GM23248 (cell line): ENCODE measurements at regions not wholly inside any gene's neighbourhood (a gene's known extent, or its start where the extent isn't known, plus 50 kb on each side); places are given as distances from the start of the nearest gene placed in this dataset.

Experiments
- DNase-seq: peaks from one replicate; pipeline ENCODE4 v3.0.0-alpha.2; 2015
- H2AFZ ChIP-seq: fragments of 200-600 bp; sonication (generic); 2 replicates; pipeline ENCODE4 v1.6.1; 2016; ENCODE audit warnings: antibody characterized with exemption
- H3F3A ChIP-seq: fragments of 200-600 bp; sonication (generic); 2 replicates; pipeline ENCODE4 v1.6.1; 2016; ENCODE audit warnings: mild to moderate bottlenecking, antibody characterized with exemption, mixed run types; ENCODE audit not compliant: insufficient read depth
- H3K27ac ChIP-seq: fragments of 200-600 bp; sonication (generic); 2 replicates; pipeline ENCODE4 v1.5.1; 2016; ENCODE audit warnings: mild to moderate bottlenecking
- H3K27me3 ChIP-seq: fragments of 200-600 bp; sonication (generic); replicated peaks from 2 replicates; pipeline ENCODE4 v1.6.1; 2016; ENCODE audit warnings: mild to moderate bottlenecking; ENCODE audit not compliant: insufficient read depth
- H3K36me3 ChIP-seq: fragments of 200-600 bp; sonication (generic); 2 replicates; pipeline ENCODE4 v1.6.1; 2016; ENCODE audit warnings: low read depth, mild to moderate bottlenecking
- H3K4me1 ChIP-seq: fragments of 200-600 bp; sonication (generic); 2 replicates; pipeline ENCODE4 v1.6.1; 2016; ENCODE audit warnings: mild to moderate bottlenecking; ENCODE audit not compliant: insufficient read depth
- H3K4me2 ChIP-seq: fragments of 200-600 bp; sonication (generic); one replicate; pipeline ENCODE4 v1.6.1; 2016; ENCODE audit warnings: mild to moderate bottlenecking; ENCODE audit not compliant: unreplicated experiment
- H3K4me3 ChIP-seq: fragments of 200-600 bp; sonication (generic); 2 replicates; pipeline ENCODE4 v1.5.1; 2016; ENCODE audit warnings: mild to moderate bottlenecking
- H3K79me2 ChIP-seq: fragments of 200-600 bp; sonication (generic); 2 replicates; pipeline ENCODE4 v1.6.1; 2016; ENCODE audit warnings: mild to moderate bottlenecking; ENCODE audit not compliant: insufficient read depth
- H3K9ac ChIP-seq: fragments of 200-600 bp; sonication (generic); 2 replicates; pipeline ENCODE4 v1.6.1; 2016; ENCODE audit warnings: mild to moderate bottlenecking
- H3K9me2 ChIP-seq: fragments of 200-600 bp; sonication (generic); 2 replicates; pipeline ENCODE4 v1.6.1; 2016; ENCODE audit warnings: mixed run types, mild to moderate bottlenecking, moderate library complexity; ENCODE audit not compliant: insufficient read depth
- H3K9me3 ChIP-seq: fragments of 200-600 bp; sonication (generic); one replicate; pipeline ENCODE4 v1.6.1; 2017; ENCODE audit warnings: low read depth
- H4K20me1 ChIP-seq: fragments of 200-600 bp; sonication (generic); 2 replicates; pipeline ENCODE4 v1.6.0; 2016; ENCODE audit not compliant: insufficient read depth
- EZH2 ChIP-seq: fragments of 200-600 bp; sonication (generic); IDR thresholded peaks from 2 replicates; pipeline ENCODE4 v1.6.1; 2018; ENCODE audit warnings: antibody characterized with exemption, mild to moderate bottlenecking; ENCODE audit not compliant: insufficient read depth, poor library complexity, severe bottlenecking
- EZH2phosphoT487 ChIP-seq: fragments of 200-600 bp; sonication (generic); IDR thresholded peaks from 2 replicates; pipeline ENCODE4 v1.6.1; 2018; ENCODE audit warnings: antibody characterized with exemption, moderate library complexity, mild to moderate bottlenecking, low read depth; ENCODE audit not compliant: insufficient read depth
- WGBS, 2 experiments: methylation state at CpG; one replicate each; pipeline ENCODE4 v1.1.6; 2015 to 2017; ENCODE audit warnings: low lambda C conversion rate in 2 of 2, low coverage in 1 of 2; ENCODE audit errors: missing lambda C conversion rate in 2 of 2; 5-methylcytosine and 5-hydroxymethylcytosine counted together
- in situ Hi-C: fragments of 300-500 bp; cut with MboI; formaldehyde crosslinking; loops from 2 replicates; pipeline ENCODE4 v1.15.0; 2020

DNA sequence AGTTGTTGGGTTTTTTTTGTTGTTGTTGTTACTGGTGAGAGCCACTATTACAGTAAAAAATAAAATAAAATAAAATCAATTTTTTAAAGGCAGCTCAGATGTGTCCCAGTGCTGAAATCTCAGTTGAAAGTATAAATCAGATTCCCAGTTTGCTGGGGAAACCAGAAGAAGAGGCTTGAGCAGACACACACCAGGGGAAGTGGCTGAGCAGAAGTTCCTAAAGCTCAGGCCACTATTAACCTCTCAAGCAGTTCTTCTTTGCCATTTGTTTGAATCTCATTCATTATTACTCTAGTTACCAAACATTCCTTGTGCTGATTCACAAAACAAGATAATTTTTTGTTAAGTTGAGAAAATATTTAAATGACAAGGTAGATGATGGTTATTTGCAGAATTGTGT lies 70.9 kb upstream of the ZSWIM6 start:
- H3K4me3 ChIP-seq = no peak overlapping the region
- TF ChIP-seq EZH2 (no peak), EZH2phosphoT487 (no peak)
- H4K20me1 ChIP-seq = no peaks in the 10 kb centered on the region
- in situ Hi-C loops = no loop called here
- no peaks in the 10 kb centered on the region; the same call in none of the 2 replicates for H3K27me3 ChIP-seq
- H3K9me3 ChIP-seq = no peaks in the 10 kb centered on the region
- H3K9me2 ChIP-seq = no peaks in the 10 kb centered on the region
- no peak overlapping the region for H3K9ac ChIP-seq
- no peak overlapping the region for H2AFZ ChIP-seq
- H3K27ac ChIP-seq = no peak overlapping the region
- DNase-seq = no peak
- H3F3A ChIP-seq = no peaks in the 10 kb centered on the region
- no peaks in the 10 kb centered on the region for H3K4me1 ChIP-seq
- H3K36me3 ChIP-seq = no peaks in the 10 kb centered on the region
- no peaks in the 10 kb centered on the region for H3K79me2 ChIP-seq
- no peak overlapping the region for H3K4me2 ChIP-seq

DNA sequence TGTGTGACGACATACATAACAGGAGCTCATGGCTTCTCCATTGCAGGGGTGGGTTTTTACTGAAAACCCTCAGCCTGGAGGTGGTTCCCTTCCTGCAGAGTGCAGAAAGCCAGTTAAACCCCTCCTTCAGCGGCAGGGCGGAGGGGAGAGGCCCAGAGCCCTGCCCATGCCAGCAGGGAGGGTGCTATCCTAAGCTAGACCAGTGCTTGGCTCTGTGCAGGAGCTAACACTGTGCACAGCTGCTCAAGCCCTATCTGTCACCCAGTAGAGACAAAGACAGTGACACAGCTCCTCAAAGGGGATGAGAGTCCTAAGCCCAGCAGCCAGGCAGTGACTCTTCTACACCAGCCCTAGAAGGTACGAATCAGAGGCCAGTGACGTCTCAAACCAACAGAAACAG lies 70.0 kb upstream of the ZSWIM6 start:
- Histone ChIP-seq H3K9me3 (no peaks in the 10 kb centered on the region), H4K20me1 (no peaks in the 10 kb centered on the region), H3K9ac (no peak overlapping the region), H3K79me2 (no peaks in the 10 kb centered on the region), H3K4me2 (no peak overlapping the region), H3K9me2 (no peaks in the 10 kb centered on the region), H3K27ac (no peak overlapping the region), H2AFZ (no peak overlapping the region), H3K27me3 (no peaks in the 10 kb centered on the region; the same call in 1 of the 2 replicates), H3F3A (no peaks in the 10 kb centered on the region), H3K36me3 (no peaks in the 10 kb centered on the region), H3K4me3 (no peak overlapping the region), H3K4me1 (no peaks in the 10 kb centered on the region)
- no peak for DNase-seq
- in situ Hi-C loops = no loop called here
- TF ChIP-seq EZH2 (no peak), EZH2phosphoT487 (no peak)
- 83% methylated on average over 5 of the region's 5 CpGs for WGBS, 2 experiments

DNA sequence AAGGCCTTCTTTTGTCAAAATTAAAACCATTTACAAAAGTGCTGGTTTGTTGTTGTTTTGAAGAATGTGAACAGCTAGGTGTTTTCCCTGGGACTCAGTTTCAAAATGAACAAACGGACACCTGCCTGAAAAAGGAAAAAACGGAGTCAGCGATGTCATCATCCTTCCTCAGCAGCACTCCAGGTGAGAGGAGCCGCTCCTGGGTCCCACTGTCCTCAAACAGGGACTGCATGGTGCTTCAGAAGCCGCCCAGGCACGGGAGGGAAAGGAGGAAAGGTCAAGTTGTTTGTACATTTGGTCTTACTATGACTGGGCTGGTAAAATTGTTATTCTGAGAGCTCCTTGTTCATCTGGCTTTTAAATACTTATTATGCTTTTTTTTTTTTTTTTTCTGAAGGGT lies 69.0 kb upstream of the ZSWIM6 start:
- Histone ChIP-seq H3K36me3 (no peaks in the 10 kb centered on the region), H3K9ac (no peak overlapping the region), H3K9me2 (no peaks in the 10 kb centered on the region), H3K27ac (no peak overlapping the region), H3K4me2 (no peak overlapping the region), H3K9me3 (no peaks in the 10 kb centered on the region), H3K4me3 (no peak overlapping the region), H3K27me3 (no peaks in the 10 kb centered on the region; the same call in 1 of the 2 replicates), H4K20me1 (no peaks in the 10 kb centered on the region), H3K4me1 (no peaks in the 10 kb centered on the region), H3F3A (no peaks in the 10 kb centered on the region), H2AFZ (no peak overlapping the region), H3K79me2 (no peaks in the 10 kb centered on the region)
- in situ Hi-C loops = no loop called here
- TF ChIP-seq EZH2phosphoT487 = no peak
- TF ChIP-seq EZH2 = no peak
- WGBS, 2 experiments = 71 to 76% methylated on average over 6 of the region's 6 CpGs
- DNase-seq = no peak

DNA sequence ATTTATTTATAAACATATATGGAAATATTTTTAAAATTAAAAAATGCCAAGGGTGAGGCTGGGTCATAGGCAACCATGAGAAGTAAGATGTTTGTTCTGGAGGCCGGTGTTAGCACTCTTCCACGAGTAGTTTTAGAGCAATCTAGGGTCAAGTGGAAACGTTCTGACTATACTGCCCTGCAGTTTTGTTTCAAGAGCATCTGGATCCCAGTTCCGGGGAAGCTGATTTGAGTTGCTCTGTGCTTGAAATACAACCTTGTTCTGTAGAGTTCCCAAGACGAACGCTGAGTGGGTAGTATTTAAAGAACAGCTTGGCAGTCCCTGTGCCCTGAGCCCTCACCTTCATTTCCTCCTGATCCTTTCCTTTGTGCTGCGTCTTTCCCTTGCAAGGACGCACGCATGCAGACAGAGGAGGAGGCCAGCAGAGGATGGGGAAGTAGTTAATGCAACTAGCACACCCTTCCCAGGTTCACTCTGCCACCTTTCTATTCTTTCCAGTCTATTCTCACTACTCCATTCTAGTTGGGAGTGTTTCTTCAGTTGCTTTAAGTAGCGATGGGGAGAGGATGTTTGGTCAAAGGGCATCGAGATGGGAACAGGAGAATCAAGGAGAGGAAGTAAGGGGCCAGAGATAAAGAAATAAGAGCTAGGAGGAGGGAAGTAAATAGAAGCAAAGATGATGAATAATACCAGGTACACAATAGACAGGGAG lies 68.3 kb upstream of the ZSWIM6 start:
- no peaks in the 10 kb centered on the region for H3K9me2 ChIP-seq
- H3K27me3 ChIP-seq = no peaks in the 10 kb centered on the region
- DNase-seq = no peak
- H3K4me2 ChIP-seq = no peak overlapping the region
- H3K9ac ChIP-seq = no peak overlapping the region
- H2AFZ ChIP-seq = no peak overlapping the region; the same call in 1 of the 2 replicates
- no peaks in the 10 kb centered on the region for H3K79me2 ChIP-seq
- H3K27ac ChIP-seq = no peak overlapping the region
- no peaks in the 10 kb centered on the region for H3K4me1 ChIP-seq
- H3K4me3 ChIP-seq = no peak overlapping the region
- H3F3A ChIP-seq = no peaks in the 10 kb centered on the region
- no peak for TF ChIP-seq EZH2phosphoT487
- no peak for TF ChIP-seq EZH2
- in situ Hi-C loops = no loop called here
- H3K9me3 ChIP-seq = no peaks in the 10 kb centered on the region
- WGBS, 2 experiments = 46 to 48% methylated on average over 11 of the region's 11 CpGs
- no peaks in the 10 kb centered on the region for H4K20me1 ChIP-seq
- no peaks in the 10 kb centered on the region for H3K36me3 ChIP-seq

DNA sequence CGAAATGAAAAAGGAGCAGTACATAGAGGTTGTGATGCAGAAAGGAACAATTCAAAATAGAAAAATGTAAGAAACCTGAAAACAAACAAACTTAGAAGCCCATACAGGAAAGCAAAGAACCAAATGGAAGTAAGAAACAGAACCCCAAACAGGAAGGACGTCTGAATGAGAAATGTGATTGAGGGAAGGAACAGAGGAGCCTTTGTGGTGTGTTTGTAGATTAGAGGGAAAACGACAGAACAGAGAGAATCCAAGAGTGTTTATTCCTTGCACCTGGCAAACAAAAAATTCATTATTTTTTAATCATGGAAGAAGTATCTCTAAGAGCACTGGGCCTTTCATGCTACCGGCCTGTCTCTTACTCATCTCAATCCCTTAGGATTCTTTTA lies 67.8 kb upstream of the ZSWIM6 start:
- Histone ChIP-seq H3K9me3 (no peaks in the 10 kb centered on the region), H3K9me2 (no peaks in the 10 kb centered on the region), H2AFZ (no peak overlapping the region; the same call in 1 of the 2 replicates), H3F3A (no peaks in the 10 kb centered on the region), H3K27me3 (no peaks in the 10 kb centered on the region), H3K36me3 (no peaks in the 10 kb centered on the region), H3K4me2 (no peak overlapping the region), H3K79me2 (no peaks in the 10 kb centered on the region), H3K4me3 (no peak overlapping the region), H4K20me1 (no peaks in the 10 kb centered on the region), H3K9ac (no peak overlapping the region), H3K4me1 (no peaks in the 10 kb centered on the region), H3K27ac (no peak overlapping the region)
- no peak for DNase-seq
- 69 to 74% methylated on average over 4 of the region's 4 CpGs for WGBS, 2 experiments
- TF ChIP-seq EZH2phosphoT487 (no peak), EZH2 (no peak)
- in situ Hi-C loops = no loop called here
